Choroid plexus epithelial cell (primary cell): ENCODE measurements at regions not wholly inside any gene's neighbourhood (a gene's known extent, or its start where the extent isn't known, plus 50 kb on each side); places are given as distances from the start of the nearest gene placed in this dataset.
A peak's percentile ranks its signal among the peaks of the same experiment; 100 is the strongest.

Experiments used
- DNase-seq: peaks from one replicate; pipeline ENCODE4 v3.0.0-alpha.2; 2010; ENCODE audit warnings: low read depth
- H3K4me3 ChIP-seq: 2 replicates; pipeline ENCODE4 v1.5.1; 2011; ENCODE audit warnings: low read depth, mild to moderate bottlenecking, control low read depth, low read length, moderate library complexity
- TF ChIP-seq, protein P1 (sequence below): conservative IDR thresholded peaks from 2 replicates; pipeline ENCODE4 v1.5.1; 2011; ENCODE audit warnings: low read depth, mild to moderate bottlenecking, control low read depth, inconsistent platforms, low read length, moderate library complexity

GRCh38 chrX:20542072-20542471 lies 275.4 kb upstream of the RPS6KA3 start:
- no peak overlapping the region for H3K4me3 ChIP-seq
- no peak for DNase-seq
- TF ChIP-seq, protein P1, sequence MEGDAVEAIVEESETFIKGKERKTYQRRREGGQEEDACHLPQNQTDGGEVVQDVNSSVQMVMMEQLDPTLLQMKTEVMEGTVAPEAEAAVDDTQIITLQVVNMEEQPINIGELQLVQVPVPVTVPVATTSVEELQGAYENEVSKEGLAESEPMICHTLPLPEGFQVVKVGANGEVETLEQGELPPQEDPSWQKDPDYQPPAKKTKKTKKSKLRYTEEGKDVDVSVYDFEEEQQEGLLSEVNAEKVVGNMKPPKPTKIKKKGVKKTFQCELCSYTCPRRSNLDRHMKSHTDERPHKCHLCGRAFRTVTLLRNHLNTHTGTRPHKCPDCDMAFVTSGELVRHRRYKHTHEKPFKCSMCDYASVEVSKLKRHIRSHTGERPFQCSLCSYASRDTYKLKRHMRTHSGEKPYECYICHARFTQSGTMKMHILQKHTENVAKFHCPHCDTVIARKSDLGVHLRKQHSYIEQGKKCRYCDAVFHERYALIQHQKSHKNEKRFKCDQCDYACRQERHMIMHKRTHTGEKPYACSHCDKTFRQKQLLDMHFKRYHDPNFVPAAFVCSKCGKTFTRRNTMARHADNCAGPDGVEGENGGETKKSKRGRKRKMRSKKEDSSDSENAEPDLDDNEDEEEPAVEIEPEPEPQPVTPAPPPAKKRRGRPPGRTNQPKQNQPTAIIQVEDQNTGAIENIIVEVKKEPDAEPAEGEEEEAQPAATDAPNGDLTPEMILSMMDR: no peak

- no peak overlapping the region for H3K4me3 ChIP-seq
- TF ChIP-seq, protein P1: no peak
- no peak for DNase-seq
Observed at GRCh38 chrX:20538974-20539373, 272.3 kb upstream of the RPS6KA3 start.

DNA sequence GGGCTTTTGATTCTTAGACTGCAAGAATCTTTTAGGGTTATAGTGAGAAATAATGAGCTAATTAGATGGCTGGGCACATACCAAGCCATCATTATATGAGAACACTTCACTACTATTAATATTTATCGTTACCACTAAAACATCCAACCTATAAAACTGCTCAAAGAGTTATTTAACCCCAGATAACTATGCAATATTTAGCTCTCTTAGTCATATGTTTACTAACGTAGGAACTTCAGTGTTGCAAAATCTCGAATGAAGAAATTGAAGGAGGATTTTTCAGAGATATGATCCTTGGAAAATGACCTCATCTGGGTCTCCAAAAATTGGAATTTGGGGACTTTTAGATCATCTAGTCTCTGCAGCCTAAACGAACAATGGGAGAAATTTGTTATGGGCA lies 265.0 kb upstream of the RPS6KA3 start:
- no peak overlapping the region for H3K4me3 ChIP-seq
- peak; percentile 24 for DNase-seq
- TF ChIP-seq, protein P1: no peak

DNA sequence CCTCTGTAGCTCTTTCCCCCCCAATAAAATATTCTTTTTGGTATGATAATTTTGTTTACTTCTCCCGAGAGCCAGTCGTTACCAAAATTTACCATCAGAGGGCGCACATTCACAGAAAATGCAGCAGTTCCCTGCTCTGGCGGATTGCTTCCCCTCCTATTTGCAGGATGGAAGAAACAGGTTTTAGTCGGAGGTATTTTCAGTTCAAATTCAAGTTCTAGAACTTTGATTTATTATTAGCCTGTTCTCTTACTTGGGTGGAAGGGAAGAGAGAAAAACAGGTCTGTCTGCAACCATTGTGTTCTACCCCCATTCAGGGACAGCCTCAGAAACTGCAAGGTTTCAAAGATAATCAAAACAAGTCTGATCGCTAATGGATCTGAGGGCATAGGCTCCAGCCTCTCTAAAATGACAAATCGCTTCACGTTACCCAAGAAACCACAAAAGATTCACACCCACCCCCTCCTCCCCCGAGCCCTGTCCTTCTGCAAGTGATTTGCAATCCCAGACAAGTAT lies 263.8 kb upstream of the RPS6KA3 start:
- peak overlapping the region; percentile 6 for H3K4me3 ChIP-seq
- DNase-seq: peak; percentile 77
- TF ChIP-seq, protein P1: peak; percentile 72

DNA sequence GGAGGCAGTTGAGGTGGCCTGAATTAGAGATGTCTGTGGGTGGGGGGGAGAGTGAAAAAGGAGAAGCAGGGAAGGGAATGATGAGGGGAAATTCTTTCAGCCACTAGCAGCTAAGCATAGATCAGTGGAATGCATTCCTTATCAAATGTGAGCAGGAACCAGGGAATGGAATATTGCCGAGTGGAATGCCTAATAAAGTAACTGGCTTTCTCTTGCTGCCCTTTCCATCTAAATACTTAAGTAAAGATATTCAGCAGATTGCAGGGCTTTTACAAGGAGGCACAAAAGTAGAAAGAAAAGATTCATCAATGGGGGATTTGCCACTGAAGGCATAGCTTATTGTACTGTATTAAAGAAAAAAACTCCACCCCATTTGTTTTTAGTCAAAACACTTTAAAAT lies 263.0 kb upstream of the RPS6KA3 start:
- no peak overlapping the region for H3K4me3 ChIP-seq
- DNase-seq: no peak
- TF ChIP-seq, protein P1: no peak

DNA sequence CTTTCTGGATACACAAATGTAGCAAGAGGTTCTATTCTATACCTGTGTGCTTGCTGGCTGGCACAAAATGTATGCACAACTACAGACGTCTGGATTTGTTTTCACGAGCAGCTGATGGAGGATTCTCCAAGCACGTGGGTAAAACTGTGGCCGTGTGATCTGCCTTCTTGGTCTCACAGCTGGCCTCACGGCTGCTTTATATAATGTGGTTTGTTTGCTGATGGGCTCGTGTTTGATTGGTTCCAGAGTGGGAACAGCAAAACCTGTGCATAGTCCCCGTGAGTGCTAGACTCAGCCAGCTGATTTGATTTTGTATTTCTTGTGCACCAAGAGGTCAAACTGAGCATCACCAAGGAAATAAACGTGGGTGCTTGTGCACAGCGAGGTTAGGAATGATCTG lies 262.6 kb upstream of the RPS6KA3 start:
- DNase-seq: peak; percentile 32
- TF ChIP-seq, protein P1: no peak
- H3K4me3 ChIP-seq: no peak overlapping the region

DNA sequence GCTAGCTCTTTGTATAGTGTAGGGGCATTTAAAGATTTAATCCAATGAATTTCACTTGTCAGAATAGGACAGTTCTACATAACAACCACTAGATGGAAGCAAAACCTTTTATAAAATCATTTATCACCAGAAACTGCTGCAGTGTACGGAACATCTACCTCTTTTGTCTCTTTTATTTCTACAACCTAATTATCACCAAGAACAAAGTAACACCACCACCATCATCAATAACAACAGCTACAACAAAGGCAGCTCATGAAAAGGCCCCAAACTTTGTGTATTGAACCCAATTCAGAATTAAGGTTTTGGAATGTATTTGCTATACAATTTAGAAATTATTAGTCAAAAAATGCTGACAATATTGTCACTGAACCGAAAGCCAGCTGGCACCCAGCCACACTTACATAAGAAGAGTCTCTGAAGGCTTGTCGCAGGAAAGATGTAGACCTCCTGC lies 260.9 kb upstream of the RPS6KA3 start:
- no peak overlapping the region for H3K4me3 ChIP-seq
- DNase-seq: peak; percentile 45
- TF ChIP-seq, protein P1: no peak
